Adipocyte (in vitro differentiated cells): ENCODE measurements at regions not wholly inside any gene's neighbourhood (a gene's known extent, or its start where the extent isn't known, plus 50 kb on each side); places are given as distances from the start of the nearest gene placed in this dataset.

Experiments
- DNase-seq: peaks from one replicate; pipeline ENCODE4 v3.0.0-alpha.2; 2015; ENCODE audit warnings: low read depth
- H3K27me3 ChIP-seq: replicated peaks from 2 replicates; pipeline ENCODE4 v1.7.0; 2013; ENCODE audit warnings: mild to moderate bottlenecking, low read length, moderate library complexity; ENCODE audit not compliant: control insufficient read depth, insufficient read depth
- H3K36me3 ChIP-seq: 2 replicates; pipeline ENCODE4 v1.7.0; 2013; ENCODE audit warnings: low read length, mild to moderate bottlenecking, moderate library complexity; ENCODE audit not compliant: control insufficient read depth, insufficient read depth, severe bottlenecking
- H3K4me1 ChIP-seq: 2 replicates; pipeline ENCODE4 v1.7.0; 2013; ENCODE audit warnings: mild to moderate bottlenecking, low read length, moderate library complexity; ENCODE audit not compliant: control insufficient read depth, insufficient read depth
- H3K4me3 ChIP-seq: 2 replicates; pipeline ENCODE4 v1.7.0; 2013; ENCODE audit warnings: mild to moderate bottlenecking, low read length, moderate library complexity
- H3K9ac ChIP-seq: 2 replicates; pipeline ENCODE4 v1.7.0; 2013; ENCODE audit warnings: mild to moderate bottlenecking, low read length, moderate library complexity
- H3K9me3 ChIP-seq: 2 replicates; pipeline ENCODE4 v1.7.0; 2013; ENCODE audit warnings: mild to moderate bottlenecking, low read length, moderate library complexity; ENCODE audit not compliant: control insufficient read depth

DNA sequence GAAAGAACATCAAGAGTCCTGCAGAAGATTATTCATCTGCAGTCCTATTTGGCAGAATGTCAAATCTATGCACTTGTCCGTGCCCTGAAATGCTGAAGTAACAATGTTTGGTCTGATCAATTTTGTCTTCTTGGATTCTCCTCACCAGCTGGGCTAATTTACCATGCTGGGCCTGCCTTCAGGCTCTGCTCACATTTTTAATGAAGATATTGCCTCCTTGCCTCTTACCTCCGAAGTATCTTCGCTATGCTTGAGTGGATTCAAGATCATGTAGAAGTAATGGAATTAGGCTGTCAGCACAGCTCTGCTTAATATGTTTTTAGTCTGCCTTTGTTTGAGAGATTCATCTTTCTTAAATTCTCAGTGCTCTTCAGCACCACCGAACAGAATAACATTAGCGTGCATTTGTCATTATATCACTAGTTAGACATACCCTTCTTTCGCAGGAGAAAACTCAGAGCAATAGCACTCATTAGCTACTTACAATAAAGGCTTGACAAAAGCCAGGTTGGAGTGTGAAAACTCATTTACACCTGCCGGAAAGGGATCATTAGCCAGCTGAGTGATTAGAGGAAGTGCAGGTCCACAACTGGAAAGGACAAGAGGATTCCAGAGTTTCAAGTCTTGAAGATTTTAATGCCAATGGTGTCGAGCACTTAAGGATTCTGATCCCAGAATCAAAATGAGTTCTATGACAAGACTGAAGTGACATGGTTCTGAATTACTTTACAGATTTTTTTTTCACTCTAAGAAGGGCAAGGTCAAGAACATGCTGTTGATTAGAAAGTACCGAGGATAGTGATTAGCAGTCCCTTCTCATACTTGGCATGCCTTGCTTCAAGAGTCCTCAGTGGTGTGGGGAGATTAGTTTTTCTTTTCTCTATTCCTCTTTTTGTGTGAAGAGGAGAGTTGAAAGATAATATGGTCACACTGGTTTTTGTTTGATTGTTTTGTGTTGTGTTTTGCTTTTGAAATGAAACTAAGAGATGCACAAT, 405.6 kb upstream of the TOM1L1 start:
- Histone ChIP-seq H3K4me1 (no peaks in the 10 kb centered on the region), H3K9ac (no peak overlapping the region), H3K36me3 (no peaks in the 10 kb centered on the region), H3K9me3 (no peaks in the 10 kb centered on the region), H3K4me3 (no peak overlapping the region), H3K27me3 (no peaks in the 10 kb centered on the region)
- no peak for DNase-seq

DNA sequence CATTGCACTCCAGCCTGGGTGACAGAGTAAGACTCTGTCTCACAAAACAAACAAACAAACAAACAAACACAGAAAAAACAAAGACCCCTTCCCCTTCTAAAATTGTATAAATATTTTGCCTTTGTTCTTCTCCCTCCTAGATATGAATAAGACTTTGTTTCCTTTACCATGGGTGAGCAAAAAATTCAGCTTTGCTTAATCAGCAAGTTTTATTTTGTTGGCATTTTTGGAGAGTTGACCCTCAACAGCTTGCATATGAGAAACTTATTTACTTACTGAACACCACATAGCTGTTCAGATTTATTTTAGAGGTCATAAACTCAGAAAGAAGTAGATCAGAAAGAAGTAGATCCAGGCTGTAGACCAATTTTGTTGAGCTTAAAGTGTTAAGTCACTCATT, 395.2 kb upstream of the TOM1L1 start:
- Histone ChIP-seq H3K27me3 (no peaks in the 10 kb centered on the region), H3K4me1 (no peaks in the 10 kb centered on the region), H3K9ac (no peak overlapping the region), H3K9me3 (no peaks in the 10 kb centered on the region), H3K36me3 (no peaks in the 10 kb centered on the region), H3K4me3 (no peak overlapping the region)
- no peak for DNase-seq

DNA sequence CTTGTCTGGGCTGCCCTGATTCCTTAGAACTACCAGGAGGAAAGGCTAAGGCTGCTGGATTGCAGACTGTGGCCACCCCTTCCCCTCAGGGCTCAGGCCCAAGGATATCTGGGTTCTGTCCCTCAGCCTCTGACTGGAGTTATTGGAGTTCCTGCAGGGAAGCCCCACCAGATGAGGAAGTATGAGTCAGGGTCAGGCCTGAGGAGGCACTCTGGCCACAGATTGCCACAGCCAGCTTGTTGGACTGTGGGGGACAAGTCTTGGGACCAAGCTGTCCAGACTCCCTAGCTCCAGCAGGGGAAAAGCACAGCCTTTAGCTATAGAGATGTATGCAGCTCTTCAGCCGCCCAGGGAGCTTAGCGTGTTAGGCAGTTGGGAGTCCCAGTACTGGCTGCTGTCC, 381.9 kb upstream of the TOM1L1 start:
- Histone ChIP-seq H3K9ac (no peak overlapping the region), H3K4me1 (no peaks in the 10 kb centered on the region), H3K36me3 (no peaks in the 10 kb centered on the region), H3K9me3 (no peaks in the 10 kb centered on the region), H3K27me3 (no peaks in the 10 kb centered on the region), H3K4me3 (no peak overlapping the region)
- no peak for DNase-seq

DNA sequence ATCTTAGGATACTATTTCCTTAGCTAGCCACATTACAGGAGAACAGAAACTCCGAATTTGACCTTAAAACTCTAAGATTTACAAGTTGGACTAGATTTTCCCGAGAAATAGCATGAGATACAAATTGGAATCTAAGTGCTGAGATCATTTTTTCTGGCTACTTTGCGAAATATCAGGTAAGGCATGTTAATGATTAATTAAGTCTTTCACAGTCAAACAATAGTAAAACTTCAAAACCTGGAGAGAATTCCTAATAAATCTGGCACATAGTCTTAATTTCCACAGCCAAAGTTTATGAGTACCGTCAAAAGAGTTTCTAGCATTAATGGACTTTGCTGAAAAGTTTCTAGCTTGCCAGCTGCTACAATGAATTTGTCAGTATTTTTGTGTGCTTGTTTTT, 379.5 kb upstream of the TOM1L1 start:
- Histone ChIP-seq H3K9ac (no peak overlapping the region), H3K36me3 (no peaks in the 10 kb centered on the region), H3K9me3 (no peaks in the 10 kb centered on the region), H3K27me3 (no peaks in the 10 kb centered on the region), H3K4me1 (no peaks in the 10 kb centered on the region), H3K4me3 (no peak overlapping the region)
- DNase-seq, result no peak

DNA sequence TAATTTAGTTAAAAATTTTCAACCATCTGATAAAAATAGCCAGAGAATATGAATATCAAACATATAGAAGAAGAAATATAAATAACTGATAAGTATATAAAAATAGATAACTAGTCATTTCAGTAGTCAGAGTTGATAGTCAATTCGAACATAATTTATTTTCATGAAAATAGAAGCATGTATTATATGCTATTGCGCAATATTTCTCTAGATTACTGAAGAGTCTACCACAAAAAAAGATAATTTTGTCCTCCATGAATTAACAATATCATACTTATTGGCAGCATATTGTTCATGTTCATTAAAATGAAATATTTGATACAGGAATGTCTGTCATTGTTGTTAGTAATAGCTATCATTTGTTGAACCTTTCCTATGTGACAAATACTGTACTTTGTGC, 376.2 kb upstream of the TOM1L1 start:
- no peaks in the 10 kb centered on the region for H3K27me3 ChIP-seq
- no peaks in the 10 kb centered on the region for H3K4me1 ChIP-seq
- H3K9me3 ChIP-seq, result no peaks in the 10 kb centered on the region
- no peaks in the 10 kb centered on the region for H3K36me3 ChIP-seq
- no peak overlapping the region for H3K4me3 ChIP-seq
- no peak for DNase-seq
- H3K9ac ChIP-seq, result no peak overlapping the region

DNA sequence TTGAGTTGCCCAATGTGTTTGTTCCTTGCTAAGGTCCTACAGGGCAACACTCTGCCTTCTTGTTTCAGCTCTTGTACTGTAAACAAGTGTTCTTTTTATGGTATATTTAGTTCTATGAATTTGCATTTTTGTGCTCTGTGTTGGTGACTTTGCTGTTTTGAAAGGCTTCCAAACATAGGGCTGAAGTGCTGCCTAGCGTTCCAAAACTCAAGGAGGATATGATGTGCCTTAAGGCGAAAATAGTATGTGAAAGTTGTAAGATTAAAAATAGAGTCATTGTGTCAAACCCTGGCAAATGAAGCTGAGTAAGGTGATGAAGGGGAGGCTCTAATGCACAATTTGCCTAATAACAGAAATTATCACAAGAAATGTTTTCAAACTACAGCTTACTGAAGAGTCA, 372.7 kb upstream of the TOM1L1 start:
- Histone ChIP-seq H3K9me3 (no peaks in the 10 kb centered on the region), H3K4me1 (no peaks in the 10 kb centered on the region), H3K9ac (no peak overlapping the region), H3K4me3 (no peak overlapping the region), H3K27me3 (no peaks in the 10 kb centered on the region), H3K36me3 (no peaks in the 10 kb centered on the region)
- no peak for DNase-seq

DNA sequence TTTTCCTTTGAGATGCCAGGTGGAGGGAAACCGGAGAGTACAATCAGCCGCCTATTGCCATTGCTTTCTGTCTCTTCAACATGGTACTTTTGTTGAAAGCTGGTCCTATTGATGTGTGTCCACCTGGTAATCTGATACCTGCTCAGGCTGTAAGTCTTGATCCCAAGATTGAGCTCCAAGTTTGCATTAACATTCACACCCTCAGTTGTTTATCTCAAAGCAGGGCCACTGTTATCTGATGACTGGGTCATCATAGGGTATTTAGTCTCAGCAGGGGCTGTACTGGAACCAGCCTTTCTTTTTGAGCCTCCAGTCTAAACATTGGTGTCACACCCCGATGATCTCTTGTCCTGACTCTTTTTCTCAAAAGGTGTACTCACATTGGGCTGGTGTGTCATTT, 370.3 kb upstream of the TOM1L1 start:
- DNase-seq, result no peak
- Histone ChIP-seq H3K27me3 (no peaks in the 10 kb centered on the region), H3K9me3 (no peaks in the 10 kb centered on the region)

DNA sequence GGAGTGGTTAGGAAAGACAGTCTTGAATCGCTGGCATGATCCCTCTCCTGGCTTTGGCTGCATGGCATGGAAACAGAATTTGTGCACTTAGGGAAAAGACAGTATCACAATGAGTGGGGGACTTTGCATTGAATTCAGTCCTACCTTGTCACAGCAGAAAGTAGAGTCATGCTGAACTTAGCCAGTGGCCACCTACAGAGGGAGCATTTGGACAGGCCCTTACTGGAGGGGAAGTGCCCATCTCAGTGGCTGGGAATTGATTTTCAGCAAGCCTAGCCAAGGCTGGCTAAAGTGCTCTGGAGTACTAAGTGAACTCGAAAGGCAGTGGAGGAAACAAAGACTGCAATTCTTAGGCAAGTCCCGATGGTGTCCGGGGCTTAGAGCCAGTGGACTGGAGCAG, 364.3 kb upstream of the TOM1L1 start:
- Histone ChIP-seq H3K9me3 (no peaks in the 10 kb centered on the region), H3K4me1 (no peaks in the 10 kb centered on the region), H3K36me3 (no peaks in the 10 kb centered on the region), H3K9ac (no peak overlapping the region), H3K27me3 (no peaks in the 10 kb centered on the region), H3K4me3 (no peak overlapping the region)
- DNase-seq, result no peak

More for the DNA sequence above, 370.3 kb upstream of the TOM1L1 start:
- no peaks in the 10 kb centered on the region for H3K4me1 ChIP-seq
- H3K36me3 ChIP-seq, result no peaks in the 10 kb centered on the region
- H3K4me3 ChIP-seq, result no peak overlapping the region
- H3K9ac ChIP-seq, result no peak overlapping the region

DNA sequence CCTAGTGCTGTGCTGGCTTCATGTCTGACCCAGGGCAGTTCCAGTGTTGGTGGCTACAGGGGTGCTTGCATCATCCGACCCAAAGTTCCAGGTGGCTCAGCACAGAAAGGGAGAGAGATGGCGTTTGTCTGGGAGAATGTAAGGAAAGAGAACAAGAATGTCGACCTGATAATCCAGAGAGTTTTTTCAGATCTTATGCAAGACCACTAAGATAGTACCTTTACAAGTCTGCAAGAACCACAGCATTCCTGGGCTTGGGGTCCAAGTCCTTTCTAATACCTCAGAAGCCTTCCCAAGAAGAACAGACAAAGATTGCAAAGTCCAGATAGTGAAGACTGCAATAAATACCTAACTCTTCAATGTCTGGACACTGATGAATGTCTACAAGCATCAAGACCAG, 363.0 kb upstream of the TOM1L1 start:
- H3K27me3 ChIP-seq, result no peaks in the 10 kb centered on the region
- H3K9me3 ChIP-seq, result peaks cover 3% of the 10 kb centered on the region
- no peak for DNase-seq
- H3K36me3 ChIP-seq, result no peaks in the 10 kb centered on the region
- no peak overlapping the region for H3K4me3 ChIP-seq
- no peak overlapping the region for H3K9ac ChIP-seq
- no peaks in the 10 kb centered on the region for H3K4me1 ChIP-seq

DNA sequence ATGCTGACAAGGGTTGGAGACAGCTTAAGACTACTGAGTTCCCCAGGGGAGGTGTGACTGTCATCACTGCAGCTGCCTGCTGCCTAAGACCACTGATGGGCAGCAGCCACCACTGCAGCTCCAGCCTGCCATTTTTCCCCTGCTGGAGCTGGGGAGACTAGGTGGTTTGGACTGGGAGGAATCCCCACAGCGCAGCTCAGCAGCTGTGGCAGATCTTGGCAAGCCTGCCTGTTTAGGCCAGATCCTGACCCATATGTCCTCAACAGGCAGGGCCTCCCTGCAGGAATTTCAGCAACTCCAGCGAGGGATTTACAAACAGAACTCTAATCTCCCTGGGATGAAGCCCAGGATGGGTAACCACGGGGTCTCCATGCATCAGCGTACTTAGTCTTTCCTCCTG, 356.4 kb upstream of the TOM1L1 start:
- H3K9me3 ChIP-seq, result peaks cover 3% of the 10 kb centered on the region
- H3K36me3 ChIP-seq, result no peaks in the 10 kb centered on the region
- H3K4me1 ChIP-seq, result no peaks in the 10 kb centered on the region
- no peak overlapping the region for H3K4me3 ChIP-seq
- no peak overlapping the region for H3K9ac ChIP-seq
- no peaks in the 10 kb centered on the region for H3K27me3 ChIP-seq
- DNase-seq, result no peak

DNA sequence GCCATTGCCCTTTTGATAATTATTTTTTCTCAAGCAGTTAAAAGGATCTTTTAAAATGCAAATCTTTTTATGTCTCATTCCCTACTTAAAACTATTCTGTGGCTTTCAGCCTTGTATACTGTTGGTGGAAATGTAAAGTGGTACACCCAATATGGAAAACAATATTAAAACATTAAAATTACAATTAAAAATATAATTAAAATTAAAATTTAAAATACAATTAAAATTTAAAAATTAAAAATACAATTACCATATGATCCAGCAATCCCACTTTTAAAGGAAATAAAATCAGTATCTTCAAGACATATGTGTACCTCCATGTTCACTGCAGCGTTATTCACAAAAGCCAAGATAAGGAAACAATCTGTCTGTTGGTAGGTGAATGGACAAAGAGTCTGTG, 340.8 kb upstream of the TOM1L1 start:
- peaks cover 9% of the 10 kb centered on the region for H3K9me3 ChIP-seq
- no peaks in the 10 kb centered on the region for H3K4me1 ChIP-seq
- H3K4me3 ChIP-seq, result no peak overlapping the region
- H3K36me3 ChIP-seq, result no peaks in the 10 kb centered on the region
- no peaks in the 10 kb centered on the region for H3K27me3 ChIP-seq
- H3K9ac ChIP-seq, result no peak overlapping the region
- no peak for DNase-seq
